Astrocyte of the cerebellum (primary cell): ENCODE measurements at regions not wholly inside any gene's neighbourhood (a gene's known extent, or its start where the extent isn't known, plus 50 kb on each side); places are given as distances from the start of the nearest gene placed in this dataset.

ENCODE experiments used
- DNase-seq: peaks from one replicate; pipeline ENCODE4 v3.0.0-alpha.2; 2011; ENCODE audit warnings: low read depth
- H3K4me3 ChIP-seq: 2 replicates; pipeline ENCODE4 v1.5.1; 2011; ENCODE audit warnings: mild to moderate bottlenecking, low read depth, low read length, moderate library complexity
- in situ Hi-C: cut with HindIII; loops from 2 replicates; pipeline ENCODE4 v1.10.0; 2017; ENCODE audit warnings: low sequenced_read_pairs
- TF ChIP-seq, protein P1 (sequence below): IDR thresholded peaks from 2 replicates; pipeline ENCODE4 v1.5.1; 2012; ENCODE audit warnings: low read length, low read depth, moderate library complexity, mild to moderate bottlenecking; ENCODE audit errors: missing control alignments

- H3K4me3 ChIP-seq: no peak overlapping the region
- in situ Hi-C loops: no loop called here
- DNase-seq: no peak
- TF ChIP-seq, protein P1, sequence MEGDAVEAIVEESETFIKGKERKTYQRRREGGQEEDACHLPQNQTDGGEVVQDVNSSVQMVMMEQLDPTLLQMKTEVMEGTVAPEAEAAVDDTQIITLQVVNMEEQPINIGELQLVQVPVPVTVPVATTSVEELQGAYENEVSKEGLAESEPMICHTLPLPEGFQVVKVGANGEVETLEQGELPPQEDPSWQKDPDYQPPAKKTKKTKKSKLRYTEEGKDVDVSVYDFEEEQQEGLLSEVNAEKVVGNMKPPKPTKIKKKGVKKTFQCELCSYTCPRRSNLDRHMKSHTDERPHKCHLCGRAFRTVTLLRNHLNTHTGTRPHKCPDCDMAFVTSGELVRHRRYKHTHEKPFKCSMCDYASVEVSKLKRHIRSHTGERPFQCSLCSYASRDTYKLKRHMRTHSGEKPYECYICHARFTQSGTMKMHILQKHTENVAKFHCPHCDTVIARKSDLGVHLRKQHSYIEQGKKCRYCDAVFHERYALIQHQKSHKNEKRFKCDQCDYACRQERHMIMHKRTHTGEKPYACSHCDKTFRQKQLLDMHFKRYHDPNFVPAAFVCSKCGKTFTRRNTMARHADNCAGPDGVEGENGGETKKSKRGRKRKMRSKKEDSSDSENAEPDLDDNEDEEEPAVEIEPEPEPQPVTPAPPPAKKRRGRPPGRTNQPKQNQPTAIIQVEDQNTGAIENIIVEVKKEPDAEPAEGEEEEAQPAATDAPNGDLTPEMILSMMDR: no peak
Observed at GRCh38 chr1:162918151-162918754, 57.3 kb upstream of the CCDC190 start.

DNA sequence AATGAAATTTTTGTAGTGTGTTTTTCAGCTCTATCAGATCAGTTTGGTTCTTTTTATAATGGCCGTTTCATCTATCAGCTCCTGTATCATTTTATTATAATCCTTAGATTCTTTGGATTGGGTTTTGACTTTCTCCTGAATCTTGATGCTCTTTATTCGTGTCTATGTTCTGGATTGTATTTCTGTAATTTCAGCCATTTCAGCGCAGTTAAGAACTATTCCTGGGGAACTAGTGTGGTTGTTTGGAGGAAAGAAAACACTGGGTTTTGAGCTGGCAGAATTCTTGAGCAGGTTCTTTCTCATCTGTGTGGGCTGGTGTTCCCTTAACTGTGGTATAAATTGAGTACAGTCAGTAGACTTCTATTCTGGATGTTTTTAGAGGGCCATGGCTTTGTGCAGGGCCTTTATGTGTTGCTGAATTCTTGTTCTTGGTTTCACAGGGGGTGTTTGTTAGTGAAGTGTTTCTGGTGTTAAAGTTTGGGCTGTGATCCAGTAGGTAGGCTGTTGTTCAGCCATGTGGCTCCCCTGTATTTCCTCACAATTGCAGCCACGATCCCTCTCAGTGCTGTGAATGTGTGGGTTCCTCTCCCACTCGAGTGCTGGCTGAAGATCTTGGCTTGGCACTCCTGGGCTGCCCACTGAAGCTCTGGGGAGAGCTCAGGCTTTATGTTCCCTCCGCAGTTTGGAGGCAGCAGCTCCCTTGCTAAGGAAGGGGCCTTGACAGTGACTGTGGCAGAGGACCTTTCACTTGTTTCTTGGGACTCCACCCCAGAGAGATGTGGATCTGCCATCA lies 56.0 kb upstream of the CCDC190 start:
- in situ Hi-C loops: no loop called here
- TF ChIP-seq, protein P1: no peak
- no peak overlapping the region for H3K4me3 ChIP-seq
- DNase-seq: no peak

DNA sequence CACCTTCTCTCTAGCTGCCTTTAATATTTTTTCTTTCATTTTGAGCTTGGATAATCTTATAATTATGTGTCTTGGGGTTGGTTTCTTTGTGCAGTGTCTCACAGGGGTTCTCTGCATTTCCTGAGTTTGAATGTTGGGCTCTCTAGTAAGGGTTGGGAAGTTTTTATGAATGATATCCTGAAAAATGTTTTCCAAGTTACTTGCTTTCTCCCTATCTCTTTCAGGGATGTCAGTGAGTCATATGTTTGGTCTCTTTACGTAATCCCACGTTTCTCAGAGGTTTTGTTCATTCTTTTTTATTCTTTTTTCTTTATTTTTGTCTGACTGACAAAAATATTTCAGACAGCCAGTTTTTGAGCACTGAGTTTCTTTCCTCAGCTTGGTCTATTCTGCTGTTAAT lies 55.4 kb upstream of the CCDC190 start:
- TF ChIP-seq, protein P1: no peak
- in situ Hi-C loops: no loop called here
- no peak for DNase-seq
- no peak overlapping the region for H3K4me3 ChIP-seq

GRCh38 chr1:162914601-162915000 lies 53.6 kb upstream of the CCDC190 start:
- H3K4me3 ChIP-seq: no peak overlapping the region
- TF ChIP-seq, protein P1: no peak
- no peak for DNase-seq
- in situ Hi-C loops: no loop called here

- no peak for DNase-seq
- TF ChIP-seq, protein P1: no peak
- in situ Hi-C loops: no loop called here
- H3K4me3 ChIP-seq: no peak overlapping the region
Observed at GRCh38 chr1:162913345-162913744, 52.4 kb upstream of the CCDC190 start.

DNA sequence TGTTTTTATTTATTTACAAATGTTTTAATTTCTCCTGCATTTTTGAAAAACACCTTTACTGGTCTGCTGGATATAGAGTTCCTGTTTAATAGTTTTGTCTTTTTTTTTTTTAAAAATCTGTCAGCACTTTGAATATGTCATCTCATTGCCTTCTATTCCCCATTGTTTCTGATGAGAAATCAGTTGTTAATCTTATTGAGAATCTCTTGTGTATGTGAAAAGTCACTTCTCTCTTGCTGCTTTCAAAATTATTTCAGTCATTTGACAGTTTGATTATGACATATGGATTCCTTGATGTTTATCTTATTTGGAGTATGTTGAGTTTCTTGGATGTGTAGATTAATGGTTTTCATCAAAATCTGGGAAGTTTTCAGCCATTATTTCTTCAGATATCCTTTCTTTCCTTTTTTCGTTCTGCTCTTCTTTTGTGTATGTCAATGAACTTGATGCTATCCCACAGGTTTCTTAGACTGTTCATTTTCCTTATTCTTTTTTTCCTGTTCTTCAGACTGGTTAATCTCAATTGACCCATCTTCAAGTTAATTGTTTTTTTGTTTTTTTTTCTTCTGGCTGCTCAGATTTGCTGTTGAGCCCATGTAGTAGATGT lies 51.2 kb upstream of the CCDC190 start:
- H3K4me3 ChIP-seq: no peak overlapping the region
- no peak for DNase-seq
- TF ChIP-seq, protein P1: no peak
- in situ Hi-C loops: no loop called here
